Panc1 (cell line): ENCODE measurements at regions not wholly inside any gene's neighbourhood (a gene's known extent, or its start where the extent isn't known, plus 50 kb on each side); places are given as distances from the start of the nearest gene placed in this dataset.

Source experiments
- CTCF ChIP-seq: fragments of 450-650 bp; IDR thresholded peaks from 2 replicates; pipeline ENCODE4 v1.5.1; 2017; ENCODE audit warnings: mild to moderate bottlenecking
- POLR2AphosphoS5 ChIP-seq: IDR thresholded peaks from 2 replicates; pipeline ENCODE4 v1.6.1; 2012; ENCODE audit warnings: mild to moderate bottlenecking, low read depth, low read length, moderate library complexity
- REST ChIP-seq, 2 experiments: IDR thresholded peaks; 2 replicates each; pipeline ENCODE4 v1.6.1; 2011 to 2012; ENCODE audit warnings: low read depth in 2 of 2, control low read depth in 1 of 2, low read length in 1 of 2, mild to moderate bottlenecking in 1 of 2, moderate library complexity in 1 of 2; ENCODE audit not compliant: insufficient read depth in 1 of 2
- SIN3A ChIP-seq: IDR thresholded peaks from 2 replicates; pipeline ENCODE4 v1.6.1; 2012; ENCODE audit warnings: low read depth, mild to moderate bottlenecking, low read length, moderate library complexity, borderline replicate concordance; ENCODE audit not compliant: insufficient read depth

GRCh38 chr2:55111230-55111569 lies 60.9 kb upstream of the RTN4 start:
- TF ChIP-seq REST (IDR thresholded peaks at IDR 0.05; ENCODE audit: insufficient read depth in 1 of 2, low read depth in 2 of 2, low read length in 1 of 2) (no peak), CTCF (no peak), POLR2AphosphoS5 (no peak), SIN3A (no peak)
